ENCODE measurements at regions not wholly inside any gene's neighbourhood (a gene's known extent, or its start where the extent isn't known, plus 50 kb on each side); places are given as distances from the start of the nearest gene placed in this dataset.

DNA sequence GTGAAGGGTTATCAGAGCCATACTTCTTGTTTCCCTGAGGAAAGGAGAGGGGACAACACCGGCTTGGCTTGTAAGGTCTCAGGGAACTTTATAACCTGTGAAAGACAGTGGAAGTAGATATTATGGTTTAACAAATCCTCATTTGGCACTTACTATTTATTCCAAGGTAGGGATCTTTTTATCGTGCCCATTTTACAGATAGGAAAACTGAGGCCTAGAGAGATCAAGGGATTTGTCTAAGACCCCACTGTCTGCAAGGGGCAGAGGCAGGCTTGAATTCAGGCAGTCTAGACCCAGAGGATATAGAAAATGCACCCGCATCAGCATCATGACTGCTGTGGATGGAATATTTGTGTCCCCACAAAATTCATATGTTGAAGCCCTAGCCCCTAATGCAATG, 118.4 kb upstream of the CST7 start:
- no peak overlapping the region for H3K4me3 ChIP-seq (ENCODE audit: low read depth, low read length)
- TF ChIP-seq CTCF (IDR thresholded peaks at IDR 0.05; ENCODE audit: control insufficient read depth, extremely low read depth, insufficient read depth) = no peak
- DNase-seq (ENCODE audit: low read depth) = no peak

DNA sequence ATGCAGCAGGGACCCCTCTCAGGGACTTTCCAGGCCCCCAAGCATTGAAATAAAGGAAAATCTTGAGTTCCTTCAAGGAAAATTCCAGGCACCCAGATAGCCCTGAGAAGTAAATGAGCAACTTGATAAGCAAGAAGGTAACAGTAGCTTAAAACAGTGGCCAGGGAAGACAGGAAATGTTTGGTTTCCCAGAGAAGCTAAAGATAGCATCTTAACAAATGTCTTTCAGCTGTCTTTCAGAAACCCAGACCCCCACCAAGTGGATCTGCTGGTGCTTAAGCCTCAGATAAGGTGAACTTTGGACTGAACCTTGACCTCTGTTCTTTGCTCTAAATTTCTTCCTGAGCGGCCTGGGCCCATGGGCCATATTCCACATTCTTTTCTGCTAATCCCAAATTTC, 117.8 kb upstream of the CST7 start:
- DNase-seq (ENCODE audit: low read depth) = no peak
- no peak for TF ChIP-seq CTCF (IDR thresholded peaks at IDR 0.05; ENCODE audit: control insufficient read depth, extremely low read depth, insufficient read depth)
- H3K4me3 ChIP-seq (ENCODE audit: low read depth, low read length) = no peak overlapping the region

- H3K4me3 ChIP-seq (ENCODE audit: low read depth, low read length) = no peak overlapping the region
- DNase-seq (ENCODE audit: low read depth) = no peak
- TF ChIP-seq CTCF (IDR thresholded peaks at IDR 0.05; ENCODE audit: control insufficient read depth, extremely low read depth, insufficient read depth) = no peak
Observed at GRCh38 chr20:24832518-24832917, 116.6 kb upstream of the CST7 start.

DNA sequence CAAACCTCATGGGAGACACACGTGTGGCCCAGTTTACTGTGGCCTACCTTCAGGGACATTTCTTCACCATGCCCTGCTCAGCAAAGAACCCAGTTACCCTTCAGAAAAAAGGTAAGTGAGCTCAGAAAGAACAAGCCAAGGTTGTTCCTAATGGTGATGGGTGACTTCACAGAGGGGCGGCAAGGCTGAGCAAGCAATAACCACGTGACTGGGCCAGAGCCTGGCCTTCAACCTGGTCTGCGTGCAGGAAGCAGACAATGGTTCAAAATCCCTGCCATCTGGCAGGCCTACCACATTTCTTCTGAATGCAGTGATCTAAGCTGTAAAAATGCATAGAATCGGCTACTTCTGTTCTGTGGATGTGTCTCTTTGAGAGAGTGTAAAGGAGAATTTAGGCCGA, 115.5 kb upstream of the CST7 start:
- H3K4me3 ChIP-seq (ENCODE audit: low read depth, low read length) = no peak overlapping the region
- TF ChIP-seq CTCF (IDR thresholded peaks at IDR 0.05; ENCODE audit: control insufficient read depth, extremely low read depth, insufficient read depth) = no peak
- DNase-seq (ENCODE audit: low read depth) = no peak

- no peak for DNase-seq (ENCODE audit: low read depth)
- H3K4me3 ChIP-seq (ENCODE audit: low read depth, low read length) = no peak overlapping the region
- TF ChIP-seq CTCF (IDR thresholded peaks at IDR 0.05; ENCODE audit: control insufficient read depth, extremely low read depth, insufficient read depth) = no peak
Observed at GRCh38 chr20:24834310-24834709, 114.8 kb upstream of the CST7 start.

DNA sequence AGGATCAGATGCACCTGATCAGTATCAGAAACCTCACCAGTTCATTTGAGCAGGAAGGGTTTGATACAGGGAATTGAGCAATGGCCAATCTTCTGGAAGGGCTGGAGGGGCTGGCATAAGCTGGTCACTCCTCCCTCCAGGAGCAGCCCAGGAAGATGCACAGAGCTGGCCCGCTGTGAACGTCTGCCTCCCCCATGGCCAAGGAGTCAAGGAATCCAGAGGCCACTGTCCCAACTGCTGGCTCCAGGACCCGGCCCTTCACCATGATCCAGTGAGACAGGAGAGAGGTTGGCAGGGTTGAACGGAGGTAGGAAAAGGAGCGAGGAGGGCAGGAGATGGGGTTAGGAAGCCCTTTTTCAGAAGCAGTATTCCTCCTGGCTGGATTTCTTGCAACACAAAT, 113.9 kb upstream of the CST7 start:
- DNase-seq (ENCODE audit: low read depth) = no peak
- TF ChIP-seq CTCF (IDR thresholded peaks at IDR 0.05; ENCODE audit: control insufficient read depth, extremely low read depth, insufficient read depth) = no peak
- H3K4me3 ChIP-seq (ENCODE audit: low read depth, low read length) = no peak overlapping the region

GRCh38 chr20:24836041-24836533, 113.0 kb upstream of the CST7 start:
- no peak for DNase-seq (ENCODE audit: low read depth)
- no peak overlapping the region for H3K4me3 ChIP-seq (ENCODE audit: low read depth, low read length)
- TF ChIP-seq CTCF (IDR thresholded peaks at IDR 0.05; ENCODE audit: control insufficient read depth, extremely low read depth, insufficient read depth) = no peak
